ENCODE measurements at regions not wholly inside any gene's neighbourhood (a gene's known extent, or its start where the extent isn't known, plus 50 kb on each side); places are given as distances from the start of the nearest gene placed in this dataset.

- no peak for DNase-seq (ENCODE audit: low read depth in 2 of 2)
Observed at GRCh38 chr10:130817046-130817624, 494.4 kb downstream of the TCERG1L start.

GRCh38 chr10:130817674-130818073, 493.8 kb downstream of the TCERG1L start:
- DNase-seq (ENCODE audit: low read depth in 2 of 2) = no peak

DNA sequence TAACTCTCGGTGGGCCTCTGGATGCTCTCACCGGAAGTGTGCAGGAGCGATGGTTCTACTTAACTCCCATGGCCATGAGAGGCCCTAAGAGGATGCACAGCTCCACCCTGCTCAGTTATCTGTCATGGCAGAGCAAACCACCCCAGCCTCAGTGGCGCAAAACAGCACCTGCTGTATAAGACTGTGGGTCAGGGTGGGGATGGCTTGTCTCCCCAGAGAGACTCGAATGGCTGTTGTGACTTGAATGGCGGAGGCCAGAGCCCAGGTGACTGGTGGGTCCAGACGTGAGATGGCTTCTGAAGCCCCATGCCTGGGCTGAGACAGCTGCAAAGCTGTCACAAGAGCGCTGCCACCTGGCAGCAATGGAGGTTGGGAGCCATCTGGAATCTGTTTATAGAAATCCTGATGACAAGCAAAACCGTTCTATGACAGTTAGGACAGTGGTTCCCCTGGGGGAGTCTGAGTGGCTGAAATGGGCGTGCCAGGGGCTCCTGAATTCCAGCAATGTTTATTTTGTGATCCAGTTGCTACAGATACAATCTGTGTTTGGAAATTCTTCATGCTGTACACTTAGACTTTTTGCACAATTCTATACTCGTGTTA, 490.5 kb downstream of the TCERG1L start:
- DNase-seq (ENCODE audit: low read depth in 2 of 2) = no peak

- no peak for DNase-seq (ENCODE audit: low read depth in 2 of 2)
Observed at GRCh38 chr10:130824230-130825014, 487.1 kb downstream of the TCERG1L start.

DNA sequence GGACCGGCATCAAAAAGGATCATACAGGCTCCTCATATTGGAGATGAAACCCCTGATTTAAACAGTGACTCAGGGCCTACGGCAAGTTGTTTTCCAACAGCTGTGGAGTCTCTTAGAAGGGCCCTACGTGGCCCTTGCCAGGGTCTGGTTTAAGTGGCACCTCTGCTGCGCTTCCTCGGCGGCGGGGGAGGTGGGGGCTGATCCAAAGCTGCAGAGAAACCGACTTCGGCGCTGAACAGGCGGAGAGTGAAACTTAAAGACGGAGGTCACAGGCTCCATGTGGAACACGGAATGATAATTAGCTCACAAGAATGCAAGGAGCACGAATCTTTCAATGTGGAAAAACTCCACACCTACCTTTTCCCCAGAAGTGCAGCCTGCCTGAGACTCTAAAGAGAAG, 477.9 kb downstream of the TCERG1L start:
- no peak for DNase-seq (ENCODE audit: low read depth in 2 of 2)

GRCh38 chr10:130834170-130834569, 477.4 kb downstream of the TCERG1L start:
- no peak for DNase-seq (ENCODE audit: low read depth in 2 of 2)

DNA sequence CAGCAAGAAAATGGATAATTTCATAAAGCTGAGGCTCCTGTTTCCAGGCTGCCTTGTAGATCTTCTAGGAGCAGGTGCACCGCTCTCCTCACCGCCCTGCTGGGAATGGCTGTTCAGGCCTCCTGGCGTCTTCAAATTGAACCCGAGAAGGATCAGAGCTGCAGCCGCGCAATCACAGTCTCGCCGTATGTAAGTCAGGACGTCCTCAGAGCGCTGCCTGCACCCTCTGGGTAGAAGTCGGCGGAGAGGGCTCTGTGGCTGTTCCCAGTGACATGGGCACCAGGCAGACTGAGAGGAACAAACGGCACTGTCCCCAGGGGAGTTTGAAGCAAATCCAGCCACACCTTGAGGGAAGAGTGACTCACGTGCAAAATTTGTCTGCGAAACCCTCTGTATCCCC, 476.9 kb downstream of the TCERG1L start:
- no peak for DNase-seq (ENCODE audit: low read depth in 2 of 2)

GRCh38 chr10:130835068-130835467, 476.5 kb downstream of the TCERG1L start:
- DNase-seq (ENCODE audit: low read depth in 2 of 2) = no peak

- no peak for DNase-seq (ENCODE audit: low read depth in 2 of 2)
Observed at GRCh38 chr10:130836344-130836743, 475.2 kb downstream of the TCERG1L start.

DNA sequence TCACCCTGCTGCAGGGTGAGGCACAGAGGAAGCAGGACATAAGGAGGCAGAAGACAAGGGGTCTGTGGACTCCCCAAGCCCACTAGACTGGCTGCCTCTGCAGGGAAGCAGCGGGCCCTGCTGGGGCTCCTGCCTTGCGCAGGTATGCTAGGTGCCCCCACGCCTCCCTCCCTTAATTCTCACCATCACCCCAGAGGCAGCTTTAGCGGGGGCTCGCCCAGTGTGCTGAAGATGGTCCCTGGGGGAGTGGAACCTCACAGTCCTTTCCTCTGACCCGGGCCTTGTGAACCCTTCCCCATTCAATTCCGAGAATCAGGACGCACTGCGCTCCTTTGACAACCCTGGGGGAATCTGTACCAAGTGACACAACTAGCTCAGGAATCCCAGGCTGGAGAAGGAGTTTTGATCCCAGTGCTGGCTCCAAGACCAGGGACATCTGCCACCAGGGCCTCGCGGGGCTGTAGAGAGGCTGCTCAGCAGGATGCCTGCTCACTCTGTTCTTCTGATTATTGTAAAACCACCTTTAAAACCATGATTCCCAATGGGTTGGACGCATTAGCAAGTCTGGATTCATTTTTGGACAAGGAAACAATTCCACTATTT, 468.4 kb downstream of the TCERG1L start:
- no peak for DNase-seq (ENCODE audit: low read depth in 2 of 2)

GRCh38 chr10:130844310-130844709, 467.2 kb downstream of the TCERG1L start:
- DNase-seq (ENCODE audit: low read depth in 2 of 2) = no peak

DNA sequence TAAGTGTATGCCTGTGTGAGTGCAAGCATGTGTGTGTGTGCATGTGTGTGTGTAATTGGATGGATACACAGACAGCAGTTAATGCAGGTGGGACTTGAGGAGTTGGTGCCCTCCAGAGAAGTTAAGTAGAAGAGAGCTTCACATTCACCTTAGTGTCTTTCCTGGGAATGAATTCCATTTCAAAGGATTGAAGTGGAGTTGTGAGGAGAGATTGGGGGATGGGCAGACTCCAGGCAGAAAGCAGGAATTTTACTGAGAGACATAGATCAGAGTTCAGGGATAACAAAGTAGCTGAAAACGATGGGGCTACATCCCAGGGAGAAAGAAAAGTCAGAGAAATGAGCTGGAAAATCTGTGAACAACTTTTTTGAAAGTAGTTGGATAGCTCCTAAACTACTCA, 464.4 kb downstream of the TCERG1L start:
- no peak for DNase-seq (ENCODE audit: low read depth in 2 of 2)

DNA sequence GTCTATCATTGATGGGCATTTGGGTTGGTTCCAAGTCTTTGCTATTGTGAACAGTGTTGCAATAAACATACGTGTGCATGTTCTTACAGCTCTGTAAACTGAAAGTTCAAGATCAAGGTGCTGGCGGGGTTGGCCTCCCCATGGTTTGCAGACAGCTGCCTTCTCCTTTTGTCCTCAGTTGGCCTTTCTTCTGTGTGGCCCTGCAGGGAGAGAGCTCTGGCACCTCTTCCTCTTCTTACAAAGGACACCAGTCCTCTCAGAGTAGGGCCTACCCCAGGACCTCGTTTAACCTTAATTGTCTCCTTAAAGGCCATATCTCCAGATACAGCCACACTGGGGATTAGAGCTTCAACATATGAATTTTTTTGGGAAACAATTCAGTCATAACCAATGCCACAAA, 462.7 kb downstream of the TCERG1L start:
- no peak for DNase-seq (ENCODE audit: low read depth in 2 of 2)

GRCh38 chr10:130854151-130854550, 457.4 kb downstream of the TCERG1L start:
- no peak for DNase-seq (ENCODE audit: low read depth in 2 of 2)

DNA sequence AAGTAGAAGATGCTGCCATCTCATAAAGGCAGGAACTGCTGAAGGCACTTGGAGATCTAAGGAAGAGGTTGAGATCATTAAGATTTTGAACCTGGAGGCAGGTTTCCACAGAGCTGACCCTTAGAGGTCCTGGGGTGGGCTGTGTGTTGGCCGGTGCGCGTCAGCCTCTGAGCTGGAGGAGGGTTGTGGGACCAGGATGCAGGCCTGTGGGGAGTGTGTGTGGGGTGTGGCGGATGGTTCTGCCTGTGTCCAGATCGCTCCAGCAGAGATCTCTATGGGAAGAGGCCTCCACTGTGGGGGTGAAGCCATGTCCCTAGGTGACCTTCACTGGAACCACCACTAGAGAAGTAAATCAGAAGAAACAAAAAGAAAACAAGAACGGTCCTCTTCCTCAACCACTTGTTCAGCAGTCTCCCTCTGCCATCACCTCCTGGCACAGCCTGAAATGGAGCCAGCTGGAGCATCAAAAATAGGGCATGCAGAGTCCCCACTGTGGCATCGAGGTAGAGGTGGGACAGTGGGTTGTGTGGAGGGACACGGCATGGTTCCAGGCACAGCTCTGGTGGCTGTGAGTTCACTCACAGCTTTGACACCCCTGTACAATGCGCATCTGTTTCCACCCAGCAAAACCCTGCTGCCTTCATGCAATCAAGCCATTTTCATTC, 453.8 kb downstream of the TCERG1L start:
- DNase-seq (ENCODE audit: low read depth in 2 of 2) = no peak

DNA sequence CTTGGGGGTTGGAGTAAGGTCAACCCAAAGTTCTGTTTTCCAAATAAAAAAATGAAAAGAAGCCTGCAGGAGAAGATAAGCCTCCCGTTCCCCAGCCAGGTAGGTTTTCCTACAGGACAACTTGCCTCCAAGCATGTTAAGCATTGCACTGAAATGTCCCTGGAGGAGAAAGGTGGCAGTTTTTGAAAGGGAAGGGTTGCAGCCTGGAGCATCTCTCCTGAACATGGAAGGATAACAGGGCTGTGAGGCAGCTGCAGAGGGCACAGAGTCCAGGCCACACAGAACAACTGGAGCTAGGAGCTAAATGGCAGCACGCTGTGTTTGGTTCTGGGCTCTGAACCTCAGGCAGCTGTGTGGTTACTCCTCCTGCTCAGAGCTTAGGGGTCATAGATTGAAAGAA, 452.9 kb downstream of the TCERG1L start:
- no peak for DNase-seq (ENCODE audit: low read depth in 2 of 2)

GRCh38 chr10:130859427-130859826, 452.1 kb downstream of the TCERG1L start:
- no peak for DNase-seq (ENCODE audit: low read depth in 2 of 2)

- no peak for DNase-seq (ENCODE audit: low read depth in 2 of 2)
Observed at GRCh38 chr10:130862122-130862521, 449.4 kb downstream of the TCERG1L start.

GRCh38 chr10:130862626-130863025, 448.9 kb downstream of the TCERG1L start:
- DNase-seq (ENCODE audit: low read depth in 2 of 2) = no peak

- no peak for DNase-seq (ENCODE audit: low read depth in 2 of 2)
Observed at GRCh38 chr10:130863044-130863443, 448.5 kb downstream of the TCERG1L start.

DNA sequence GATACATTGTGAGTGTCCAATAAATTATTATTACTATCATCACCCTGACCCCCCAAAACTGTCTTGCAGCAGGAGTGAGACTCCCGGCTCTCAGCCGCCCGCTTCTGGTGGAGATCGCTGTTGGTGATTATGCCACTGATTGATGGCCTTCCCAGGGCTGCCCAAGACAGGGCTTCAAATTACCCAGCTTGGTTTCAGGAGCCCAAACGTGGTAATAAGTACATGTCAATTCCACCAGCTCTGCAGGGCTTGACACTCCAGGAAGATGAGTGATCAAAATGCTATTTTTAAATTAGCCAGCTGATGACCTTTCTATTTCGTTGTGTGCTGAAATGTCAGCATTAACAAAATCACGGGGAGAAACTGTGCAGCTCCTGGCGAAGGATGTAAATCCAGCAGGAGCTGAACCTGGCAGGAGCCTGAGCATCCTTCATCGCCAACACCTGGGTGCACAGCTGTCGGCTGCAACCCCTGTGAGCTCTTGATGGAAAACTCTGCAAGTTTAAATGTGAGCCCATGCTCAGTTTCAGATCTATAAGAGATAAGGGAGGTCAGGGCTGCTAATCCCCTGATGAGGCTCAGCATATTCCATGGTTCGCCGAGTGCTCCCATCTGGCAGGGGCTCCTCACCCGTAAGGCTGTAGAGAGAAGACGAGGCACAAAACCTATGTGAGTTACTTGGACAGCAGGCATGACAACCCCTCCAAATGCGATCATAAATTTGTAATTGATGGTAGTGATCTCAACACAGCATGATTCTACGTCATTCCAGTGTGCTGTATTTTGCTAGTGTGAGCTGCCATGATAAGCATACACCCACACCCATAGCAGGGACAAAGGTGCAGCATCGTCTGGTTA, 446.3 kb downstream of the TCERG1L start:
- no peak for DNase-seq (ENCODE audit: low read depth in 2 of 2)
